Bronchial epithelial cell (primary cell): ENCODE measurements at regions not wholly inside any gene's neighbourhood (a gene's known extent, or its start where the extent isn't known, plus 50 kb on each side); places are given as distances from the start of the nearest gene placed in this dataset.

Source experiments
- DNase-seq: peaks from one replicate; pipeline ENCODE4 v3.0.0-alpha.2; 2010; ENCODE audit warnings: low read depth
- FAIRE-seq: peaks from 2 replicates; lab custom pipeline; 2011; peaks lifted over from hg19 to GRCh38; lab: Jason Lieb, UNC
- H3K27me3 ChIP-seq: 2 replicates; pipeline ENCODE4 v1.5.1; 2011; ENCODE audit warnings: low read length; ENCODE audit not compliant: control insufficient read depth, insufficient read depth
- H3K36me3 ChIP-seq: 2 replicates; pipeline ENCODE4 v1.5.1; 2011; ENCODE audit warnings: low read length; ENCODE audit not compliant: control insufficient read depth, insufficient read depth
- H3K4me3 ChIP-seq: 2 replicates; pipeline ENCODE4 v1.5.1; 2011; ENCODE audit warnings: mild to moderate bottlenecking, low read depth, low read length, control low read depth
- CTCF ChIP-seq: IDR thresholded peaks from 2 replicates; pipeline ENCODE4 v1.5.1; 2011; ENCODE audit warnings: mild to moderate bottlenecking, moderate library complexity, low read length, control low read depth, inconsistent platforms; ENCODE audit not compliant: insufficient read depth, severe bottlenecking

- Histone ChIP-seq H3K27me3 (no peaks in the 10 kb centered on the region), H3K4me3 (no peak overlapping the region), H3K36me3 (no peaks in the 10 kb centered on the region)
- TF ChIP-seq CTCF = no peak
- FAIRE-seq (no peak), DNase-seq (peak; percentile 24)
Observed at GRCh38 chr5:24854350-24854749, 209.6 kb upstream of the CDH10 start.

GRCh38 chr5:24850926-24851486 is 206.2 kb upstream of the CDH10 start:
- no peak for DNase-seq
- no peak for TF ChIP-seq CTCF
- no peak overlapping the region for H3K4me3 ChIP-seq
- FAIRE-seq = no peak
- H3K36me3 ChIP-seq = no peaks in the 10 kb centered on the region
- H3K27me3 ChIP-seq = no peaks in the 10 kb centered on the region

- Histone ChIP-seq H3K36me3 (no peaks in the 10 kb centered on the region), H3K27me3 (no peaks in the 10 kb centered on the region), H3K4me3 (no peak overlapping the region)
- no peak for TF ChIP-seq CTCF
- DNase-seq = no peak
- FAIRE-seq = no peak
Observed at GRCh38 chr5:24849210-24849609, 204.4 kb upstream of the CDH10 start.

GRCh38 chr5:24831989-24832388 is 187.2 kb upstream of the CDH10 start:
- H3K27me3 ChIP-seq = no peaks in the 10 kb centered on the region
- TF ChIP-seq CTCF = no peak
- DNase-seq (no peak), FAIRE-seq (no peak)
- H3K36me3 ChIP-seq = no peaks in the 10 kb centered on the region
- no peak overlapping the region for H3K4me3 ChIP-seq

- Histone ChIP-seq H3K4me3 (no peak overlapping the region), H3K36me3 (no peaks in the 10 kb centered on the region), H3K27me3 (no peaks in the 10 kb centered on the region)
- no peak for TF ChIP-seq CTCF
- peak; percentile 15 for DNase-seq
- no peak for FAIRE-seq
Observed at GRCh38 chr5:24823625-24824024, 178.8 kb upstream of the CDH10 start.

- no peak for TF ChIP-seq CTCF
- FAIRE-seq = no peak
- H3K36me3 ChIP-seq = no peaks in the 10 kb centered on the region
- H3K27me3 ChIP-seq = no peaks in the 10 kb centered on the region
- DNase-seq = peak; percentile 3
- H3K4me3 ChIP-seq = no peak overlapping the region
Observed at GRCh38 chr5:24819841-24820240, 175.1 kb upstream of the CDH10 start.
